WTC11 (cell line): ENCODE measurements at regions not wholly inside any gene's neighbourhood (a gene's known extent, or its start where the extent isn't known, plus 50 kb on each side); places are given as distances from the start of the nearest gene placed in this dataset.

Experiments
- ATAC-seq: fragments of 200-7000 bp; cut with Tn5 transposase; 2 replicates; pipeline ENCODE4 v1.10.0; 2021; ENCODE audit warnings: mild to moderate bottlenecking, moderate library complexity
- CTCF ChIA-PET: fragments of 300-600 bp; sonication (Branson Sonifier 250); formaldehyde crosslinking; loops from one replicate; lab custom pipeline; 2021; ENCODE audit warnings: antibody characterized with exemption; lab: Charles Lee
- POLR2A ChIA-PET: fragments of 350-600 bp; sonication (Branson Sonifier 250); formaldehyde crosslinking; loops from one replicate; lab custom pipeline; 2021; ENCODE audit warnings: antibody characterized with exemption; lab: Charles Lee
- DNase-seq: peaks from one replicate; pipeline ENCODE4 v3.0.0; 2021; ENCODE audit warnings: low spot score
- H3K27ac Mint-ChIP-seq: 2 replicates; pipeline ENCODE4 v1.8.0; 2021; ENCODE audit warnings: mixed read lengths
- H3K27me3 Mint-ChIP-seq: 2 replicates; pipeline ENCODE4 v1.8.0; 2021; ENCODE audit warnings: low read depth, mild to moderate bottlenecking, moderate library complexity, mixed read lengths
- H3K36me3 Mint-ChIP-seq: 2 replicates; pipeline ENCODE4 v1.8.0; 2021; ENCODE audit warnings: mixed read lengths
- H3K4me1 Mint-ChIP-seq: 2 replicates; pipeline ENCODE4 v1.8.0; 2022; ENCODE audit warnings: mixed read lengths
- H3K4me3 Mint-ChIP-seq: 2 replicates; pipeline ENCODE4 v1.8.0; 2021; ENCODE audit warnings: mild to moderate bottlenecking, moderate library complexity, mixed read lengths
- H3K9me3 Mint-ChIP-seq: 2 replicates; pipeline ENCODE4 v1.8.0; 2021; ENCODE audit warnings: mixed read lengths
- GRHL2 ChIP-seq: fragments of 250-450 bp; sonication (Bioruptor Pico); IDR thresholded peaks from 2 replicates; pipeline ENCODE4 v1.8.0; 2022; ENCODE audit warnings: mild to moderate bottlenecking, moderate library complexity; ENCODE audit not compliant: insufficient replicate concordance, severe bottlenecking
- JAZF1 ChIP-seq: fragments of 250-450 bp; sonication (Bioruptor Pico); IDR thresholded peaks from 2 replicates; pipeline ENCODE4 v1.9.0; 2021; ENCODE audit warnings: moderate library complexity, mild to moderate bottlenecking, inconsistent platforms
- NFATC4 ChIP-seq: fragments of 250-450 bp; sonication (Bioruptor Pico); IDR thresholded peaks from 2 replicates; pipeline ENCODE4 v1.9.0; 2021; ENCODE audit warnings: mild to moderate bottlenecking
- OVOL2 ChIP-seq: fragments of 250-450 bp; sonication (Bioruptor Pico); IDR thresholded peaks from 2 replicates; pipeline ENCODE4 v1.9.0; 2021; ENCODE audit warnings: mild to moderate bottlenecking, borderline replicate concordance
- SMAD3 ChIP-seq: sonication (generic); formaldehyde crosslinking; IDR thresholded peaks from 2 replicates; pipeline ENCODE4 v1.8.0; 2022; ENCODE audit warnings: missing genetic modification reagents, mild to moderate bottlenecking, borderline replicate concordance
- TCF7 ChIP-seq: sonication (generic); formaldehyde crosslinking; IDR thresholded peaks from 2 replicates; pipeline ENCODE4 v1.8.0; 2022; ENCODE audit warnings: mild to moderate bottlenecking, low read depth, missing genetic modification reagents, moderate library complexity
- TP53 ChIP-seq: sonication (generic); formaldehyde crosslinking; IDR thresholded peaks from 2 replicates; pipeline ENCODE4 v1.8.1; 2023; ENCODE audit warnings: mild to moderate bottlenecking, missing genetic modification reagents
- ZNF121 ChIP-seq: sonication (generic); formaldehyde crosslinking; IDR thresholded peaks from 2 replicates; pipeline ENCODE4 v1.8.0; 2023; ENCODE audit warnings: missing genetic modification reagents
- ZNF138 ChIP-seq: sonication (generic); formaldehyde crosslinking; conservative IDR thresholded peaks from 2 replicates; pipeline ENCODE4 v1.8.1; 2022; ENCODE audit warnings: mild to moderate bottlenecking, moderate library complexity, missing genetic modification reagents
- ZNF396 ChIP-seq: fragments of 250-450 bp; sonication (Bioruptor Pico); IDR thresholded peaks from 2 replicates; pipeline ENCODE4 v1.8.0; 2021; ENCODE audit warnings: mild to moderate bottlenecking, moderate library complexity, borderline replicate concordance
- TF ChIP-seq, protein P1 (sequence below): fragments of 250-450 bp; sonication (Bioruptor Pico); IDR thresholded peaks from 2 replicates; pipeline ENCODE4 v1.9.0; 2021; ENCODE audit warnings: mild to moderate bottlenecking, borderline replicate concordance
- TF ChIP-seq, protein P2 (sequence below): fragments of 250-450 bp; sonication (Bioruptor Pico); IDR thresholded peaks from 2 replicates; pipeline ENCODE4 v2.1.2; 2022; ENCODE audit warnings: mild to moderate bottlenecking, moderate library complexity
- TF ChIP-seq, protein P3 (sequence below): fragments of 200-600 bp; IDR thresholded peaks from 2 replicates; pipeline ENCODE4 v1.8.0; 2022; ENCODE audit warnings: antibody characterized with exemption
- TF ChIP-seq, protein P4 (sequence below): sonication (generic); formaldehyde crosslinking; IDR thresholded peaks from 2 replicates; pipeline ENCODE4 v1.8.1; 2023; ENCODE audit warnings: mild to moderate bottlenecking, missing genetic modification reagents, borderline replicate concordance
- TF ChIP-seq, protein P5 (sequence below): fragments of 250-450 bp; sonication (Bioruptor Pico); IDR thresholded peaks from 2 replicates; pipeline ENCODE4 v1.9.0; 2021; ENCODE audit warnings: mild to moderate bottlenecking
- TF ChIP-seq, protein P6 (sequence below): fragments of 250-450 bp; sonication (Bioruptor Pico); IDR thresholded peaks from 2 replicates; pipeline ENCODE4 v1.9.0; 2021; ENCODE audit warnings: mild to moderate bottlenecking
- TF ChIP-seq, protein P7 (sequence below): sonication (generic); formaldehyde crosslinking; IDR thresholded peaks from 2 replicates; pipeline ENCODE4 v1.8.0; 2022; ENCODE audit warnings: mild to moderate bottlenecking, missing genetic modification reagents
- TF ChIP-seq, protein P8 (sequence below): sonication (generic); formaldehyde crosslinking; conservative IDR thresholded peaks from 2 replicates; pipeline ENCODE4 v1.8.1; 2022; ENCODE audit warnings: mild to moderate bottlenecking, missing genetic modification reagents

DNA sequence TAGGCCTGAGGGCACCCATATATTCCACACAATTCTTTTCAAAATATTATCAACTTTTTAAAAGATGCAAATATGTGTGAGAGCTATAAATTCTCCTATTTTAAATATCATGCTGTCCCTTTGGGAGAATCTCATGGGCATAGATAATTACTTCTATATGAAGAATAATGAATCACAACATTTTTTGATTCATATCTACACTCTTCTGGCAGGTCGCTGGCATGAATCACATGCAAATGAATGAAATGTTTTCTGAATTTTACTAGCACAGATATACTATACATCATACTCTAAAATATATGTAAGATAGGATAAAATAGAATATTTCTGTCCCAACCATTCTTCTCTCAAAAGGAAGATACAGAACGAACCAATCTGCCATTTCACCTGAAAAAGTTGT is 277.7 kb upstream of the KCNH8 start (continued):
- TF ChIP-seq, protein P1, sequence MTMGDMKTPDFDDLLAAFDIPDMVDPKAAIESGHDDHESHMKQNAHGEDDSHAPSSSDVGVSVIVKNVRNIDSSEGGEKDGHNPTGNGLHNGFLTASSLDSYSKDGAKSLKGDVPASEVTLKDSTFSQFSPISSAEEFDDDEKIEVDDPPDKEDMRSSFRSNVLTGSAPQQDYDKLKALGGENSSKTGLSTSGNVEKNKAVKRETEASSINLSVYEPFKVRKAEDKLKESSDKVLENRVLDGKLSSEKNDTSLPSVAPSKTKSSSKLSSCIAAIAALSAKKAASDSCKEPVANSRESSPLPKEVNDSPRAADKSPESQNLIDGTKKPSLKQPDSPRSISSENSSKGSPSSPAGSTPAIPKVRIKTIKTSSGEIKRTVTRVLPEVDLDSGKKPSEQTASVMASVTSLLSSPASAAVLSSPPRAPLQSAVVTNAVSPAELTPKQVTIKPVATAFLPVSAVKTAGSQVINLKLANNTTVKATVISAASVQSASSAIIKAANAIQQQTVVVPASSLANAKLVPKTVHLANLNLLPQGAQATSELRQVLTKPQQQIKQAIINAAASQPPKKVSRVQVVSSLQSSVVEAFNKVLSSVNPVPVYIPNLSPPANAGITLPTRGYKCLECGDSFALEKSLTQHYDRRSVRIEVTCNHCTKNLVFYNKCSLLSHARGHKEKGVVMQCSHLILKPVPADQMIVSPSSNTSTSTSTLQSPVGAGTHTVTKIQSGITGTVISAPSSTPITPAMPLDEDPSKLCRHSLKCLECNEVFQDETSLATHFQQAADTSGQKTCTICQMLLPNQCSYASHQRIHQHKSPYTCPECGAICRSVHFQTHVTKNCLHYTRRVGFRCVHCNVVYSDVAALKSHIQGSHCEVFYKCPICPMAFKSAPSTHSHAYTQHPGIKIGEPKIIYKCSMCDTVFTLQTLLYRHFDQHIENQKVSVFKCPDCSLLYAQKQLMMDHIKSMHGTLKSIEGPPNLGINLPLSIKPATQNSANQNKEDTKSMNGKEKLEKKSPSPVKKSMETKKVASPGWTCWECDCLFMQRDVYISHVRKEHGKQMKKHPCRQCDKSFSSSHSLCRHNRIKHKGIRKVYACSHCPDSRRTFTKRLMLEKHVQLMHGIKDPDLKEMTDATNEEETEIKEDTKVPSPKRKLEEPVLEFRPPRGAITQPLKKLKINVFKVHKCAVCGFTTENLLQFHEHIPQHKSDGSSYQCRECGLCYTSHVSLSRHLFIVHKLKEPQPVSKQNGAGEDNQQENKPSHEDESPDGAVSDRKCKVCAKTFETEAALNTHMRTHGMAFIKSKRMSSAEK (CRISPR knock-in tag), result no peak
- TF ChIP-seq, protein P2, sequence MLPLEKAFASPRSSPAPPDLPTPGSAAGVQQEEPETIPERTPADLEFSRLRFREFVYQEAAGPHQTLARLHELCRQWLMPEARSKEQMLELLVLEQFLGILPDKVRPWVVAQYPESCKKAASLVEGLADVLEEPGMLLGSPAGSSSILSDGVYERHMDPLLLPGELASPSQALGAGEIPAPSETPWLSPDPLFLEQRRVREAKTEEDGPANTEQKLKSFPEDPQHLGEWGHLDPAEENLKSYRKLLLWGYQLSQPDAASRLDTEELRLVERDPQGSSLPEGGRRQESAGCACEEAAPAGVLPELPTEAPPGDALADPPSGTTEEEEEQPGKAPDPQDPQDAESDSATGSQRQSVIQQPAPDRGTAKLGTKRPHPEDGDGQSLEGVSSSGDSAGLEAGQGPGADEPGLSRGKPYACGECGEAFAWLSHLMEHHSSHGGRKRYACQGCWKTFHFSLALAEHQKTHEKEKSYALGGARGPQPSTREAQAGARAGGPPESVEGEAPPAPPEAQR, result no peak
- TF ChIP-seq ZNF396 (CRISPR knock-in tag), result no peak
- no peak for TF ChIP-seq ZNF121 (CRISPR knock-in tag)
- TF ChIP-seq, protein P3, sequence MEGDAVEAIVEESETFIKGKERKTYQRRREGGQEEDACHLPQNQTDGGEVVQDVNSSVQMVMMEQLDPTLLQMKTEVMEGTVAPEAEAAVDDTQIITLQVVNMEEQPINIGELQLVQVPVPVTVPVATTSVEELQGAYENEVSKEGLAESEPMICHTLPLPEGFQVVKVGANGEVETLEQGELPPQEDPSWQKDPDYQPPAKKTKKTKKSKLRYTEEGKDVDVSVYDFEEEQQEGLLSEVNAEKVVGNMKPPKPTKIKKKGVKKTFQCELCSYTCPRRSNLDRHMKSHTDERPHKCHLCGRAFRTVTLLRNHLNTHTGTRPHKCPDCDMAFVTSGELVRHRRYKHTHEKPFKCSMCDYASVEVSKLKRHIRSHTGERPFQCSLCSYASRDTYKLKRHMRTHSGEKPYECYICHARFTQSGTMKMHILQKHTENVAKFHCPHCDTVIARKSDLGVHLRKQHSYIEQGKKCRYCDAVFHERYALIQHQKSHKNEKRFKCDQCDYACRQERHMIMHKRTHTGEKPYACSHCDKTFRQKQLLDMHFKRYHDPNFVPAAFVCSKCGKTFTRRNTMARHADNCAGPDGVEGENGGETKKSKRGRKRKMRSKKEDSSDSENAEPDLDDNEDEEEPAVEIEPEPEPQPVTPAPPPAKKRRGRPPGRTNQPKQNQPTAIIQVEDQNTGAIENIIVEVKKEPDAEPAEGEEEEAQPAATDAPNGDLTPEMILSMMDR, result no peak
- no peak for TF ChIP-seq JAZF1

DNA sequence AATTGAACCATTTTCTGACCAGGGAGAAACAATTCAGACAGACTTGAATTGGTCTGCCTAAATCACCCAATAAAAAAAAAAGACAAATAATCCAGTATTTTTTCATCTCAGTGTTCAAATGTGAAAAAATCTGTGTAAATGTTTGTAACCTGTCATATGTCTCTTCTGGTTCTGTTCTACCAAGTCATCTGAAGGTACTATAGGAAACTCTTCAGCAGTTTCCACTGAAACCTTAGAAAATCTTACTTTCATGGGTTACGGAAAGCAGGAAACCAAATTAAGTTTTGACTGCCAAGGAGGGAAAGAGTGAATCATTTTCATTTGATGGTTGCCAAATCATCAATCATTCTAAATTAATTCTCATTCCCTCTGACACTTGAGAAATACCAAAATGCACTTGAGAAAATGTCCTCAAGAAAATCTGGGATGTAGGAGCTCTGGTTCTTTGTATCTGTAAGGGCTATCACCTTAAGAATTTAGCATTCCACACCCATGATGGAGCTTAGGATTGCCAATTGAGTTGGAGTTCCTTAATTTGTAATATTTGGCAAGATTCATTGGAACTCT is 278.2 kb upstream of the KCNH8 start:
- Mint-ChIP-seq H3K9me3 (peaks cover 8% of the 10 kb centered on the region), H3K36me3 (no peaks in the 10 kb centered on the region), H3K27me3 (no peaks in the 10 kb centered on the region), H3K4me3 (no peak overlapping the region), H3K27ac (no peak overlapping the region), H3K4me1 (peaks cover 2% of the 10 kb centered on the region; the same call in 1 of the 2 replicates)
- no peak for DNase-seq
- ATAC-seq, result no peak
- CTCF ChIA-PET, result no interaction called here
- POLR2A ChIA-PET, result no interaction called here
- TF ChIP-seq GRHL2 (CRISPR knock-in tag) (no peak), ZNF138 (CRISPR knock-in tag) (no peak), NFATC4 (CRISPR knock-in tag) (no peak), OVOL2 (CRISPR knock-in tag) (no peak), TCF7 (CRISPR knock-in tag) (no peak), SMAD3 (CRISPR knock-in tag) (no peak), TP53 (CRISPR knock-in tag) (no peak), ZNF396 (CRISPR knock-in tag) (no peak)
- TF ChIP-seq, protein P4, sequence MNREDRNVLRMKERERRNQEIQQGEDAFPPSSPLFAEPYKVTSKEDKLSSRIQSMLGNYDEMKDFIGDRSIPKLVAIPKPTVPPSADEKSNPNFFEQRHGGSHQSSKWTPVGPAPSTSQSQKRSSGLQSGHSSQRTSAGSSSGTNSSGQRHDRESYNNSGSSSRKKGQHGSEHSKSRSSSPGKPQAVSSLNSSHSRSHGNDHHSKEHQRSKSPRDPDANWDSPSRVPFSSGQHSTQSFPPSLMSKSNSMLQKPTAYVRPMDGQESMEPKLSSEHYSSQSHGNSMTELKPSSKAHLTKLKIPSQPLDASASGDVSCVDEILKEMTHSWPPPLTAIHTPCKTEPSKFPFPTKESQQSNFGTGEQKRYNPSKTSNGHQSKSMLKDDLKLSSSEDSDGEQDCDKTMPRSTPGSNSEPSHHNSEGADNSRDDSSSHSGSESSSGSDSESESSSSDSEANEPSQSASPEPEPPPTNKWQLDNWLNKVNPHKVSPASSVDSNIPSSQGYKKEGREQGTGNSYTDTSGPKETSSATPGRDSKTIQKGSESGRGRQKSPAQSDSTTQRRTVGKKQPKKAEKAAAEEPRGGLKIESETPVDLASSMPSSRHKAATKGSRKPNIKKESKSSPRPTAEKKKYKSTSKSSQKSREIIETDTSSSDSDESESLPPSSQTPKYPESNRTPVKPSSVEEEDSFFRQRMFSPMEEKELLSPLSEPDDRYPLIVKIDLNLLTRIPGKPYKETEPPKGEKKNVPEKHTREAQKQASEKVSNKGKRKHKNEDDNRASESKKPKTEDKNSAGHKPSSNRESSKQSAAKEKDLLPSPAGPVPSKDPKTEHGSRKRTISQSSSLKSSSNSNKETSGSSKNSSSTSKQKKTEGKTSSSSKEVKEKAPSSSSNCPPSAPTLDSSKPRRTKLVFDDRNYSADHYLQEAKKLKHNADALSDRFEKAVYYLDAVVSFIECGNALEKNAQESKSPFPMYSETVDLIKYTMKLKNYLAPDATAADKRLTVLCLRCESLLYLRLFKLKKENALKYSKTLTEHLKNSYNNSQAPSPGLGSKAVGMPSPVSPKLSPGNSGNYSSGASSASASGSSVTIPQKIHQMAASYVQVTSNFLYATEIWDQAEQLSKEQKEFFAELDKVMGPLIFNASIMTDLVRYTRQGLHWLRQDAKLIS (CRISPR knock-in tag), result no peak
- TF ChIP-seq, protein P5, sequence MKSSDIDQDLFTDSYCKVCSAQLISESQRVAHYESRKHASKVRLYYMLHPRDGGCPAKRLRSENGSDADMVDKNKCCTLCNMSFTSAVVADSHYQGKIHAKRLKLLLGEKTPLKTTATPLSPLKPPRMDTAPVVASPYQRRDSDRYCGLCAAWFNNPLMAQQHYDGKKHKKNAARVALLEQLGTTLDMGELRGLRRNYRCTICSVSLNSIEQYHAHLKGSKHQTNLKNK (CRISPR knock-in tag), result no peak
- TF ChIP-seq, protein P6, sequence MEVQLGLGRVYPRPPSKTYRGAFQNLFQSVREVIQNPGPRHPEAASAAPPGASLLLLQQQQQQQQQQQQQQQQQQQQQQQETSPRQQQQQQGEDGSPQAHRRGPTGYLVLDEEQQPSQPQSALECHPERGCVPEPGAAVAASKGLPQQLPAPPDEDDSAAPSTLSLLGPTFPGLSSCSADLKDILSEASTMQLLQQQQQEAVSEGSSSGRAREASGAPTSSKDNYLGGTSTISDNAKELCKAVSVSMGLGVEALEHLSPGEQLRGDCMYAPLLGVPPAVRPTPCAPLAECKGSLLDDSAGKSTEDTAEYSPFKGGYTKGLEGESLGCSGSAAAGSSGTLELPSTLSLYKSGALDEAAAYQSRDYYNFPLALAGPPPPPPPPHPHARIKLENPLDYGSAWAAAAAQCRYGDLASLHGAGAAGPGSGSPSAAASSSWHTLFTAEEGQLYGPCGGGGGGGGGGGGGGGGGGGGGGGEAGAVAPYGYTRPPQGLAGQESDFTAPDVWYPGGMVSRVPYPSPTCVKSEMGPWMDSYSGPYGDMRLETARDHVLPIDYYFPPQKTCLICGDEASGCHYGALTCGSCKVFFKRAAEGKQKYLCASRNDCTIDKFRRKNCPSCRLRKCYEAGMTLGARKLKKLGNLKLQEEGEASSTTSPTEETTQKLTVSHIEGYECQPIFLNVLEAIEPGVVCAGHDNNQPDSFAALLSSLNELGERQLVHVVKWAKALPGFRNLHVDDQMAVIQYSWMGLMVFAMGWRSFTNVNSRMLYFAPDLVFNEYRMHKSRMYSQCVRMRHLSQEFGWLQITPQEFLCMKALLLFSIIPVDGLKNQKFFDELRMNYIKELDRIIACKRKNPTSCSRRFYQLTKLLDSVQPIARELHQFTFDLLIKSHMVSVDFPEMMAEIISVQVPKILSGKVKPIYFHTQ (CRISPR knock-in tag), result no peak
- TF ChIP-seq, protein P7, sequence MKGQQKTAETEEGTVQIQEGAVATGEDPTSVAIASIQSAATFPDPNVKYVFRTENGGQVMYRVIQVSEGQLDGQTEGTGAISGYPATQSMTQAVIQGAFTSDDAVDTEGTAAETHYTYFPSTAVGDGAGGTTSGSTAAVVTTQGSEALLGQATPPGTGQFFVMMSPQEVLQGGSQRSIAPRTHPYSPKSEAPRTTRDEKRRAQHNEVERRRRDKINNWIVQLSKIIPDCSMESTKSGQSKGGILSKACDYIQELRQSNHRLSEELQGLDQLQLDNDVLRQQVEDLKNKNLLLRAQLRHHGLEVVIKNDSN, result no peak
- TF ChIP-seq, protein P8, sequence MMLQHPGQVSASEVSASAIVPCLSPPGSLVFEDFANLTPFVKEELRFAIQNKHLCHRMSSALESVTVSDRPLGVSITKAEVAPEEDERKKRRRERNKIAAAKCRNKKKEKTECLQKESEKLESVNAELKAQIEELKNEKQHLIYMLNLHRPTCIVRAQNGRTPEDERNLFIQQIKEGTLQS (CRISPR knock-in tag), result no peak
